ENCODE measurements at regions not wholly inside any gene's neighbourhood (a gene's known extent, or its start where the extent isn't known, plus 50 kb on each side); places are given as distances from the start of the nearest gene placed in this dataset.
A peak's percentile ranks its signal among the peaks of the same experiment; 100 is the strongest.

DNA sequence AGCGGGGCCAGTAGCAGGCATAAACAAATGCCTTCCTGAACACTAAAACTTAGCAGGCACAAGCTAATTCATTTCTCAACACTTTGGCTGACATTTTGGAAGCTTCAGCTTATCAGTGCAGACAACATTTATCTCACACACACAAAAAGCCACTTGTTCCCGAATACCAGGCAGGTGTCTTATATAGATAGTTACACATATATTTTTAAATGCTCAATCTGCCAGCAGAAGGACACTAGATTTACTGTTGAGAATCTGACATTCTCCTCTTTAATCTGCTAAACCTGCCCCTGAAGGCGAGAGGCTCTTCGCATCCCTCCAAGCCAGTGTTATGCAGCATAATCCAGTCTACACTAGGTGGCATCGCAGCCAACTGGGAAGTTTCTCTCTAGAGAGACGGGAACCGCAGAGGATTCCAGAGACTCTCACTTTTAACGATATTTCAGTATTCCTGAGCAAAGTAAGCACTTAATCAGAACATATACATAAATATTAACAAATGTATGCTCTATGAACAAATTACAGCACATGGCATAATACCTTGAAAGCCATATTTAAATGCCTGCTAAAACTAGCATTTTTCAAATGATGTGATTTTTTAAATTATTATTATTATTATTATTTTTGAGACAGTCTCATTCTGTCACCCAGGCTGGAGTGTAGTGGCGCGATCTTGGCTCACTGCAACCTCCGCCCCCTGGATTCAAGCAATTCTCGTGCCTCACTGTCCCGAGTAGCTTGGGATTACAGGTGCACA is 90.2 kb upstream of the SCG2 start (continued):
- TF ChIP-seq USF1 (IDR thresholded peaks at IDR 0.05; ENCODE audit: borderline replicate concordance, extremely low read length, insufficient read depth, low read depth, low read length) (no peak), TBL1XR1 (IDR thresholded peaks at IDR 0.05; ENCODE audit: low read depth, low read length) (no peak), TCF12 (IDR thresholded peaks at IDR 0.05; ENCODE audit: low read depth, low read length) (no peak), HSF1 (IDR thresholded peaks at IDR 0.05; ENCODE audit: low read depth, low read length) (no peak)

DNA sequence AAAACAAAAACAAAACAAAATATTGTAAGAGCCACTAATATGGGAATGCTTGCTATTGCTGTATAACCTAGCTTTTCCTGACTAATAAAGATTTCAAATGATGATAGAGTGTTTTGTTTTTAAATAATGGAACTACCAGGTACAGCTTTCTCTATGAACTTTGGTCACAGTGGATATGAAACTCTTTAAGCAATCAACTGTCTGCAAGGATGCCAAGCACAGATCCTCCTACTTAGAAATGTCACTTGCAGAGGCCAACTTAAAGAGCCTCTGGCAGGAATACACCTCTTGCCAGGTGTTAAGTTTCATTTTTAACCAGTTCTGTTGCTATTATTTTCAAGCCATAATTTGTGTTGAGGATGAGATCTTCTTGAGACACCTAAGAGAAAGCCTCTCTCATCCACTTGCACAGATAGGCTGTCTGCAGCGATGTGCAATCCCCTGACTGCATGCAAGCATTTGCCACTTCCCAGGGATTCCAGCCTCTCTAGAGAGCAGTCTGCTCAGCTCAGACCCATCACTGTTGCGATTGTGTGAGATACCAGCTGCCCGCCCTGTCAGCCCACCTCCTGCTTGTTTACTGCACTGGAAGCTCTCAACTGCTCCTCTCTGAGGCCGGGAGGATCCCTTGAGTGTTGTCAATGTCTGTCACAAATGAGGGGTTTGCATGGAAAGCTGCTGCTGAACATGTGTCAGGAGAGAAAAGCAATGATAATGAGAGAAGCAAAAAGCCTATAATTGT is 86.1 kb upstream of the SCG2 start:
- ChIA-PET SMC1A (ENCODE audit: uncharacterized antibody, unreplicated experiment) (no interaction called here), CTCF (no interaction called here), POLR2A (no interaction called here), RAD21 (ENCODE audit: unreplicated experiment) (no interaction called here)
- Histone ChIP-seq H3K27ac (ENCODE audit: control insufficient read depth, insufficient read depth) (no peak overlapping the region), H3K9me3 (replicated peaks; ENCODE audit: control insufficient read depth, insufficient read depth, low read length) (no peaks in the 10 kb centered on the region), H3K79me2 (ENCODE audit: control insufficient read depth, insufficient read depth, low read length) (no peaks in the 10 kb centered on the region), H3K27me3 (replicated peaks in 1 of 2; ENCODE audit: control insufficient read depth in 2 of 2, insufficient read depth in 2 of 2, low read length in 1 of 2) (no peaks in the 10 kb centered on the region), H3K4me1 (ENCODE audit: control insufficient read depth, insufficient read depth, low read length) (no peaks in the 10 kb centered on the region), H2AFZ (ENCODE audit: control insufficient read depth, low read depth, low read length) (no peak overlapping the region), H4K20me1 (ENCODE audit: control insufficient read depth, insufficient read depth) (no peaks in the 10 kb centered on the region), H3K36me3 (ENCODE audit: control insufficient read depth in 2 of 2, insufficient read depth in 2 of 2, low read length in 1 of 2) (no peaks in the 10 kb centered on the region), H3K4me3 (no peak overlapping the region), H3K9ac (ENCODE audit: control insufficient read depth, insufficient read depth, low read length) (no peak overlapping the region), H3K4me2 (ENCODE audit: control insufficient read depth, insufficient read depth) (no peak overlapping the region)
- ATAC-seq = no peak
- no peak for FAIRE-seq
- TF ChIP-seq BCL3 (IDR thresholded peaks at IDR 0.05; ENCODE audit: borderline replicate concordance, insufficient read depth, low read depth, low read length, poor library complexity, severe bottlenecking) (peak; percentile 22), MEF2B (IDR thresholded peaks at IDR 0.05; ENCODE audit: partially characterized antibody, poor library complexity, severe bottlenecking) (no peak)
- BruUV-seq (replicated peaks) = no TSS peak
- no peak for DNase-seq (ENCODE audit: low read depth, low spot score)
- 13% methylated on average over 4 of the region's 4 CpGs for WGBS (ENCODE audit: insufficient coverage, insufficient replicate concordance, low lambda C conversion rate, missing lambda C conversion rate)
- in situ Hi-C loops (cut with MboI) (no loop called here), intact Hi-C loops (cut with micrococcal nuclease; ENCODE audit: unreplicated experiment) (no loop called here)
